Femur (tissue), 1 donor: ENCODE measurements at regions not wholly inside any gene's neighbourhood (a gene's known extent, or its start where the extent isn't known, plus 50 kb on each side); places are given as distances from the start of the nearest gene placed in this dataset.
A peak's percentile ranks its signal among the peaks of the same experiment; 100 is the strongest.

Experiments used
- DNase-seq: peaks from one replicate; pipeline ENCODE4 v3.0.0-alpha.2; 2017

GRCh38 chr13:50334115-50334778 lies 319.0 kb downstream of the KCNRG start:
- DNase-seq: no peak

- DNase-seq: no peak
These were observed 319.7 kb downstream of the KCNRG start for GRCh38 chr13:50334944-50335343.

DNA sequence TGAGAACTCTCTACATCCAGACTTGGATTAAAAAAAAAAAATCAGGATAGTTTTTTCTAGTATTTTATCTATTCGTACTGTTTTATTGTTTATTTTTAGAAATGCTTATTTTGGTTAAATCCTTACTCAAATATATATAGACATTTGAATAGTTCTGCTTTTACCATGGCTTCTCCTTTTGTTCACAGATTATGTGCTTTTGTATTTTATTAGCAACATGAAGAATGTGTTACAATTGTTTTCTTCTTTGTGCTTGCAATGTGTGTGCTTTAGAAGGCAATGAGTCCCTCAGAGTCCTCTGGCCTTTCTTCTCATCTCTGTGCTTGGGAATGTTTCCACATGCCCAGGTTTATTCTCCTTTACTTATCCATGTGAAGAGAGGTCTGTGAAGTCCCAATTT lies 324.0 kb downstream of the KCNRG start:
- DNase-seq: no peak

DNA sequence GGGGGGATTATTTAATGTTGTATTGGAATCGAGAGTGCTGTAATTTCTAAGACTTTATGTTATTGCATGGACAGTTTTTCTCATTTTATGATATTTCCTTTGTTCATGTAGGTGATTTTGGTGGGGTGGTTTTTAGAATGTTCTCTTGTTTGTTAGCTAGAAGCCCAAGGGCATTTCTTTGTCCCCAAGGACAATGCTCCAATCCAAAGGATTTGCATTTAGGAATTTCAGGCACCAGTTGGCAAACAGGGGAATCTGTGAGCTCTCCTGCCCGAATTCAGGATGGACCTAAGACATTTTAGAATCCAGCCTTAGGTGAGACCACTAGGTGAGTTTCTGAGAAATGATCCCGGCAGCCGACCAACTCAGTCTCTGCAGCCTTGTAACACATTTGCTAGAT lies 324.9 kb downstream of the KCNRG start:
- DNase-seq: no peak

DNA sequence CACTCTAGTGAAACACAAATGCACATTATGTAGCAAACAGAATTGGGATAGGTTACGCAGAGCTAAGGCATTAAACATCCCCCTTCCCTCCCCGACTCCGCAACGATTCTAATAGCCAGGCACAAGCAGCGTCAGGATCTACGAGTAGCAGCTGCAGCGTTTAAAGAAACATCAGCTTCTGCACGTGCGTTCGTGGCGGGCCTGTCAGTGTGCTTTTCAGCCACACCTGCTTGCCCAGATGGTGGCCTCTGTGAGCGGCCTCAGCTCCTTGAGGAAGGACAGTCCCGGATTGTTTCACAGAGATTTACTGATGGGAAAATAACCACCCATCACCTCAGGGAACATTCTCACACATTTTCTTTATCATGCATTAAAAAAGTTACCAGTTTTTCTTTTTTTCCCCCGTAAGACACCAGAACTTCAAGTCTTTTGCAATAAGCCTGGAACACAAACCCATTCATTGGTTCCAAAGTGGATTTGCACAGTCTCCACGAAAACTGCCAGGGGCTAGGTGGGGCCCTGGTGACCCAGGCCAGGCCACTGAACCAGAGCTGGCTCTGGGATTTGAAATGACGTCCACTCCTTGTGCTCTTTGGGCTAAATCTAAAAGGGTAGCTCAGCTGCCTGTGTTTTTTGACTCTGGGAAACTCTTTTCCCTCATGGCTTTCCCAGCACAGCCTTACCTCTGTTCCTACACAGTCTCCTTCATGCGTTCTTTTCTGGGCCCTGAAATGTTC lies 325.5 kb downstream of the KCNRG start:
- peak; percentile 66 for DNase-seq

GRCh38 chr13:50341526-50341925 lies 326.3 kb downstream of the KCNRG start:
- DNase-seq: no peak

GRCh38 chr13:50344717-50345116 lies 329.5 kb downstream of the KCNRG start:
- DNase-seq: no peak

GRCh38 chr13:50345804-50346203 lies 330.6 kb downstream of the KCNRG start:
- no peak for DNase-seq

- DNase-seq: no peak
These were observed 333.1 kb downstream of the KCNRG start for GRCh38 chr13:50348371-50348770.

DNA sequence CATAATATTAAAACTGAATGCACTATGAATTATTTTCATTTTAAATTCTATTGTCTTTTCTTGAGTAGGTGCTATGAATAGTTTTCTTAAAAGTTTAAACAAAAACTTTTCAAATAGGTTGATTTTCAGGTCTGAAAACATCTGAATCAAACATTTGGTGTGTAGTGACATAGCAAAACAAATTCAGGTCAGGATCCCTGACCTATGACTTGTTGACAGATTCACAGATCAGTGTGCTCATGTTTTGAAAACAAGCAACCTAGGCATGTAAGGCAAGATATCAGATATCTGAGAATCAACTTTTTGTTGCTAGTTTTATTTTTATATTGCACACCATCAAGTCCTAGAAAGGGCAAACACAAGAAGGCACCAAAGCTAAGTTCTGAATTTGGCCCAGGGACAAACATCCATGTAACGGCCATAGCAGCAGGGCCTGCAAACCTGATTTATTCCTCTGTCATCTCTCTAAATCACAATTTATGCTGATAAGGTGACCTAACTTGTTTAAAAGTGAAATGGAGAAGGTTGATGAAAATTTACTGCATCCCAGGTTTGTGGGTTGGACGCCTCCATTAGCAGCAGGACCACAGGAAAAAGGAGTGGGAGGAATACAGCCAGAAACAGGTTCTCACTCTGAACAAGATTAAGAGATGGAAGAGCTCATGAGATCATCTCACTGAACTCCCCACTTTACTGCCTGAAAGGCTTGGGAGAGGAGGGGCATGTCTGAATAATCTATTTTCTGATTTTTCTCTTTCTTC lies 337.7 kb downstream of the KCNRG start:
- DNase-seq: no peak

DNA sequence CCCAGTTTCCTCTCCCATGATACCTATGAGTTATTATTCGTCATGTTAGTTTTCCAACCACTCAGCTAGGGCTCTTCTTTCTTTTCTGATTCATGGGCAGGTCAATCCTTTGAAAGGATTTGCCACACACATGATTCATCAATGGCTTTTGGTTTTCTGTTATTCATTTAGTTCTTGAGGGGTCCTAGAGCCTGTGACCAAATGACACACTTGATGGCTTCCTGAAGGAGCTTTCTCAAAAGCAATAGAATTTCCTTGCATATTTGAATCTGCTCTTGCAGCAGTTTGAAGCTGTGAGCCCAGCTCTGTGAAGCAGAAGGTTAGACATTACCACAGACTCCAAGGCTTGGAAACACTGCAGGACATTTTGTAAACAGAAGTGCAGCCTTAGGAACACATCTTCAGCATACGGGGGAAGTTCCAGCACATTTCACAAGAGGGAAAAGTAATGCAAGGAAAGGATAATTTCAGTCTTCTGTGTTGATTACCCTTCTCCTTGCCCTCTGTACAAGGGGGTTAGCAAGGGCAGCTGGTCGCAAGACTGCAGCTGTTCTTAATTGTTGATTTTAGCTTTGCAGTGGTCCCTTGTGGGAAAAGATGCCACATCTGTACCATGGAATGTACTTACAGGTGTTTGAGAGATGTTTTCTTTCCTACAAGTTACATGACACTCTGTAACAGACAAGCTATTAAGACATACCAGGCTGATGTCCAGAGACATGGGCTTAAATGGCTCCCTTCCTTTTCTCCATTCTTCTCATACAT lies 338.6 kb downstream of the KCNRG start:
- no peak for DNase-seq

DNA sequence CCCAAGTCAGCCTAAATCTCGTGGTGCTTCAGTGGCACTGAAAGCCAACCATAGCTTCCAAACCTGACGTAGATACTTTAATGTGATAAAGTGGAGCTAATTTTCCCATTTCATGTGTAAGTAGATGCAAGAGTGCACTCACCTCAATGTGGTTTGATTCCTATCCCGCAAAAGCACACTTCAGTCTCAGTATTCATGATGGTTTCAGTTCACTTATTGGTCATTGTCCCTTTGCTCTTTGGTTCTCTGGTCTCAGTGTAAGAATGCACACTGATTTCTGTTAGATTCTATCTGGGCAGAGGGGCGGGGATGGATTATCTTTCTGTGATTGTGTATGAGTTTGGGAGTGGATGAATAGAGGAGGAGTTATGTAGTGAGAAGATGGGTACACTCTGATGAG lies 340.6 kb downstream of the KCNRG start:
- DNase-seq: no peak

GRCh38 chr13:50357136-50357535 lies 341.9 kb downstream of the KCNRG start:
- DNase-seq: no peak

GRCh38 chr13:50357586-50358118 lies 342.4 kb downstream of the KCNRG start:
- DNase-seq: peak; percentile 73

- no peak for DNase-seq
These were observed 343.2 kb downstream of the KCNRG start for GRCh38 chr13:50358231-50359040.

GRCh38 chr13:50359041-50359367 lies 343.8 kb downstream of the KCNRG start:
- no peak for DNase-seq

DNA sequence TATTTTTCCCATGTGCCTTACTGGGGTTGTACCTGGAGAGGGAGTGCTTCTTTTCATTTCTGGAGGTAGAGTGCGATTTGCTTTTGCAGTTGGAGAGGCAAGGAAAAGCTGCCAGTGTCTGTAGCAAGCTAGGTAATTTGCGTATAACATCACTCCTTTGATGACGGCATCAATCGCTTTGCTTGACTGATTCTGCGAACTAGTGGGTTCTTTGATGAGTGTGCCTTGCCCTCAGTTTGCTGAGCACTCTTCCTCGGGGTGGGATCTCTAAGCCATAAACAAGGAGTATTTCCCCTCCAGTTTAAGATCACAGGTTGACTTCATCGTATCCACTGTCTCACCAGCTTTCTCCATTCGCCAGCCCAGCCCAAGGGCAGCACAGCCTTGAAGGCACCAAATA lies 344.5 kb downstream of the KCNRG start:
- no peak for DNase-seq

DNA sequence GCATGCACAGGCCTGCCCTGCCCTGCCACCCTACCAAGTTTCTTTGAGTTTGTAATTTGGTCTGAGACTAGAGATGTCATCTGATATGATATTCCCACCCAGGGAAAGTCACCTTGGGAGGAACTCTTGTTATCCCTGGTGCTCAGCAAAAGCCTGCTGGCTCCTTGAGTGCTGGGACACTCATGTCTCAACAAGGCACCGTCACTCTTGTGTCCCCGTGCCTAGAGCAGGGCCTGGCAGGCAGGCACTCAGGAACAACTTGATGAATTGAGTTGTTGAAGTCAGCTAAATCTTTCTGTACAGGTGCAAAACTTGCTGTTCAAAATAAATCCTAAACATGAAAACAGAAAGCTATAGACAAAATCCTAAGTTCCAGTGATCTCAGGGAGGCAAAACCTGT lies 345.4 kb downstream of the KCNRG start:
- no peak for DNase-seq

GRCh38 chr13:50361282-50361681 lies 346.0 kb downstream of the KCNRG start:
- DNase-seq: no peak

GRCh38 chr13:50365408-50366391 lies 350.5 kb downstream of the KCNRG start:
- DNase-seq: no peak
